ENCODE measurements at regions not wholly inside any gene's neighbourhood (a gene's known extent, or its start where the extent isn't known, plus 50 kb on each side); places are given as distances from the start of the nearest gene placed in this dataset.

GRCh38 chr11:38990841-38991240 is 2392.8 kb upstream of the RAG2 start:
- Histone ChIP-seq H3K4me2 (ENCODE audit: low read length) (no peak overlapping the region), H3K79me2 (ENCODE audit: insufficient read depth, low read length) (no peaks in the 10 kb centered on the region), H3K4me3 (replicated peaks in 1 of 2; ENCODE audit: low read depth in 1 of 2, low read length in 2 of 2) (no peak overlapping the region), H3K4me1 (ENCODE audit: control insufficient read depth in 1 of 2, insufficient read depth in 2 of 2, low read length in 2 of 2) (no peaks in the 10 kb centered on the region), H4K20me1 (ENCODE audit: insufficient read depth) (no peaks in the 10 kb centered on the region), H3K9ac (ENCODE audit: low read length) (no peak overlapping the region), H3K36me3 (ENCODE audit: control insufficient read depth in 1 of 2, insufficient read depth in 2 of 2, low read length in 2 of 2) (no peaks in the 10 kb centered on the region), H3K27me3 (ENCODE audit: insufficient read depth, low read length) (no peaks in the 10 kb centered on the region), H2AFZ (ENCODE audit: low read depth, low read length, poor library complexity, severe bottlenecking) (no peak overlapping the region), H3K9me3 (ENCODE audit: control insufficient read depth in 1 of 2, insufficient read depth in 1 of 2, low read depth in 1 of 2, low read length in 2 of 2) (peaks cover 0 to 21% of the 10 kb centered on the region in 2 experiments; a peak in 2 of 4 replicates), H3K27ac (ENCODE audit: low read depth, low read length) (no peak overlapping the region), H3K9me2 (ENCODE audit: insufficient read depth) (no peaks in the 10 kb centered on the region)
- no TSS peak for BruUV-seq (replicated peaks)
- ChIA-PET RAD21 (ENCODE audit: low non-redundant PET in 1 of 2, low total read pairs in 2 of 2, uncharacterized antibody in 2 of 2, unreplicated experiment in 2 of 2) (no interaction called here), CTCF (no interaction called here), POLR2A (no interaction called here)
- DNase-seq (ENCODE audit: low read depth, low spot score) (no peak), ATAC-seq (no peak)
- no peak for TF ChIP-seq CTCF (IDR thresholded peaks at IDR 0.05 in 2 of 3, conservative IDR thresholded peaks at IDR 0.05 in 1 of 3; ENCODE audit: borderline replicate concordance in 1 of 3, insufficient read depth in 1 of 3, low read depth in 2 of 3, low read length in 2 of 3)
- no peak for TF ChIP-seq SRF (IDR thresholded peaks at IDR 0.05; ENCODE audit: low read depth)
- no peak for TF ChIP-seq POLR2A (IDR thresholded peaks at IDR 0.05; ENCODE audit: borderline replicate concordance, extremely low read depth, insufficient read depth, insufficient read length)
- intact Hi-C loops (cut with micrococcal nuclease), result no loop called here

- Histone ChIP-seq H3K36me3 (ENCODE audit: control insufficient read depth in 1 of 2, insufficient read depth in 2 of 2, low read length in 2 of 2) (no peaks in the 10 kb centered on the region), H3K9ac (ENCODE audit: low read length) (no peak overlapping the region), H3K27me3 (ENCODE audit: insufficient read depth, low read length) (no peaks in the 10 kb centered on the region), H4K20me1 (ENCODE audit: insufficient read depth) (no peaks in the 10 kb centered on the region), H3K9me2 (ENCODE audit: insufficient read depth) (no peaks in the 10 kb centered on the region), H3K4me1 (ENCODE audit: control insufficient read depth in 1 of 2, insufficient read depth in 2 of 2, low read length in 2 of 2) (no peaks in the 10 kb centered on the region), H2AFZ (ENCODE audit: low read depth, low read length, poor library complexity, severe bottlenecking) (no peak overlapping the region), H3K79me2 (ENCODE audit: insufficient read depth, low read length) (no peaks in the 10 kb centered on the region), H3K27ac (ENCODE audit: low read depth, low read length) (no peak overlapping the region), H3K4me2 (ENCODE audit: low read length) (no peak overlapping the region), H3K9me3 (ENCODE audit: control insufficient read depth in 1 of 2, insufficient read depth in 1 of 2, low read depth in 1 of 2, low read length in 2 of 2) (peaks cover 0 to 22% of the 10 kb centered on the region in 2 experiments; a peak in 2 of 4 replicates), H3K4me3 (replicated peaks in 1 of 2; ENCODE audit: low read depth in 1 of 2, low read length in 2 of 2) (no peak overlapping the region)
- ChIA-PET RAD21 (ENCODE audit: low non-redundant PET in 1 of 2, low total read pairs in 2 of 2, uncharacterized antibody in 2 of 2, unreplicated experiment in 2 of 2) (no interaction called here), POLR2A (no interaction called here), CTCF (no interaction called here)
- no TSS peak for BruUV-seq (replicated peaks)
- DNase-seq (ENCODE audit: low read depth, low spot score), result no peak
- intact Hi-C loops (cut with micrococcal nuclease), result no loop called here
- no peak for ATAC-seq
- no peak for TF ChIP-seq CEBPB (IDR thresholded peaks at IDR 0.05; ENCODE audit: low read depth)
- TF ChIP-seq FOSL1 (IDR thresholded peaks at IDR 0.05; ENCODE audit: low read depth), result no peak
- TF ChIP-seq POLR2AphosphoS5 (IDR thresholded peaks at IDR 0.05; ENCODE audit: low read depth, low read length), result no peak
- TF ChIP-seq TCF7L2 (IDR thresholded peaks at IDR 0.05; ENCODE audit: borderline replicate concordance, extremely low read depth, insufficient read depth, insufficient read length), result no peak
- TF ChIP-seq ATF3 (IDR thresholded peaks at IDR 0.05), result no peak
- no peak for TF ChIP-seq SRF (IDR thresholded peaks at IDR 0.05; ENCODE audit: low read depth)
- TF ChIP-seq JUND (IDR thresholded peaks at IDR 0.05), result no peak
- no peak for TF ChIP-seq CBX3 (IDR thresholded peaks at IDR 0.05; ENCODE audit: low read depth)
- TF ChIP-seq CTCF (IDR thresholded peaks at IDR 0.05 in 2 of 3, conservative IDR thresholded peaks at IDR 0.05 in 1 of 3; ENCODE audit: borderline replicate concordance in 1 of 3, insufficient read depth in 1 of 3, low read depth in 2 of 3, low read length in 2 of 3), result no peak
- TF ChIP-seq ZBTB33 (IDR thresholded peaks at IDR 0.05; ENCODE audit: extremely low read depth, insufficient replicate concordance, low read length), result no peak
- no peak for TF ChIP-seq ZNF274 (IDR thresholded peaks at IDR 0.05; ENCODE audit: low read depth, low read length)
- no peak for TF ChIP-seq MAX (IDR thresholded peaks at IDR 0.05)
- TF ChIP-seq EZH2 (IDR thresholded peaks at IDR 0.05), result no peak
These were observed 2392.1 kb upstream of the RAG2 start for GRCh38 chr11:38990139-38990538.
